Lung (tissue), 11 donors: ENCODE measurements at regions not wholly inside any gene's neighbourhood (a gene's known extent, or its start where the extent isn't known, plus 50 kb on each side); places are given as distances from the start of the nearest gene placed in this dataset.

ENCODE experiments used
- ATAC-seq: fragments of 200-7000 bp; cut with Tn5 transposase; one replicate; pipeline ENCODE4 v1.9.1; 2020; ENCODE audit warnings: moderate number of reproducible peaks; ENCODE audit not compliant: insufficient read depth, low FRiP score
- DNase-seq, 3 donors: peaks; one replicate each; pipeline ENCODE4 v3.0.0-alpha.2; 2013 to 2017
- H3K27ac ChIP-seq, 2 donors: one replicate each; pipeline ENCODE4 v1.5.1; 2013; ENCODE audit warnings: mild to moderate bottlenecking in 2 of 2, moderate library complexity in 2 of 2, control low read depth in 1 of 2, inconsistent platforms in 1 of 2, low read depth in 1 of 2, low read length in 1 of 2
- H3K27me3 ChIP-seq, 3 donors: one replicate each; pipeline ENCODE4 v1.5.1; 2013; ENCODE audit warnings: low read length in 2 of 3; ENCODE audit not compliant: control insufficient read depth in 3 of 3, insufficient read depth in 3 of 3
- H3K36me3 ChIP-seq, 4 donors: one replicate each; pipeline ENCODE4 v1.5.1; 2013; ENCODE audit warnings: low read length in 4 of 4, mild to moderate bottlenecking in 1 of 4, moderate library complexity in 1 of 4; ENCODE audit not compliant: control insufficient read depth in 4 of 4, insufficient read depth in 4 of 4
- H3K4me1 ChIP-seq, 5 donors: one replicate each; pipeline ENCODE4 v1.5.1; 2013; ENCODE audit warnings: low read length in 5 of 5, mild to moderate bottlenecking in 2 of 5, moderate library complexity in 1 of 5; ENCODE audit not compliant: control insufficient read depth in 5 of 5, insufficient read depth in 5 of 5
- H3K4me3 ChIP-seq: one replicate; pipeline ENCODE4 v1.5.1; 2013; ENCODE audit warnings: mild to moderate bottlenecking, control low read depth, moderate library complexity
- H3K9ac ChIP-seq, 2 donors: one replicate each; pipeline ENCODE4 v1.5.1; 2013; ENCODE audit warnings: low read length in 2 of 2, control low read depth in 1 of 2; ENCODE audit not compliant: insufficient read depth in 1 of 2
- H3K9me3 ChIP-seq, 4 donors: one replicate each; pipeline ENCODE4 v1.5.1; 2013; ENCODE audit warnings: low read length in 3 of 4, mild to moderate bottlenecking in 1 of 4, moderate library complexity in 1 of 4; ENCODE audit not compliant: control insufficient read depth in 4 of 4, insufficient read depth in 3 of 4
- WGBS, 2 donors: extraction: QIAGEN DNeasy Blood & Tissue Kit; methylation state at CpG; one replicate each; pipeline ENCODE4 v1.1.7; 2013; 5-methylcytosine and 5-hydroxymethylcytosine counted together
- TF ChIP-seq, protein P1 (sequence below): IDR thresholded peaks from 2 replicates; pipeline ENCODE4 v1.5.1; 2012; ENCODE audit warnings: mild to moderate bottlenecking; ENCODE audit errors: control extremely low read depth, extremely low read depth
- donor health status: control.
- donor health status: control.
- donor health status: Bipolar disorder and iron deficiency.
- donor health status: healthy.
- donor health status: DM: yes; HTN: yes; CAD: no.

GRCh38 chr2:4369826-4370419 lies 666.5 kb downstream of the DCDC2C start:
- Histone ChIP-seq H3K27ac (no peak overlapping the region), H3K4me1 (no peaks in the 10 kb centered on the region), H3K4me3 (no peak overlapping the region), H3K9ac (no peak overlapping the region), H3K27me3 (no peaks in the 10 kb centered on the region), H3K9me3 (peaks cover 0 to 9% (median 3%) of the 10 kb centered on the region in 4 donors), H3K36me3 (no peaks in the 10 kb centered on the region)
- DNase-seq: no peak
- TF ChIP-seq, protein P1, sequence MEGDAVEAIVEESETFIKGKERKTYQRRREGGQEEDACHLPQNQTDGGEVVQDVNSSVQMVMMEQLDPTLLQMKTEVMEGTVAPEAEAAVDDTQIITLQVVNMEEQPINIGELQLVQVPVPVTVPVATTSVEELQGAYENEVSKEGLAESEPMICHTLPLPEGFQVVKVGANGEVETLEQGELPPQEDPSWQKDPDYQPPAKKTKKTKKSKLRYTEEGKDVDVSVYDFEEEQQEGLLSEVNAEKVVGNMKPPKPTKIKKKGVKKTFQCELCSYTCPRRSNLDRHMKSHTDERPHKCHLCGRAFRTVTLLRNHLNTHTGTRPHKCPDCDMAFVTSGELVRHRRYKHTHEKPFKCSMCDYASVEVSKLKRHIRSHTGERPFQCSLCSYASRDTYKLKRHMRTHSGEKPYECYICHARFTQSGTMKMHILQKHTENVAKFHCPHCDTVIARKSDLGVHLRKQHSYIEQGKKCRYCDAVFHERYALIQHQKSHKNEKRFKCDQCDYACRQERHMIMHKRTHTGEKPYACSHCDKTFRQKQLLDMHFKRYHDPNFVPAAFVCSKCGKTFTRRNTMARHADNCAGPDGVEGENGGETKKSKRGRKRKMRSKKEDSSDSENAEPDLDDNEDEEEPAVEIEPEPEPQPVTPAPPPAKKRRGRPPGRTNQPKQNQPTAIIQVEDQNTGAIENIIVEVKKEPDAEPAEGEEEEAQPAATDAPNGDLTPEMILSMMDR: no peak
- 62 to 75% methylated on average over 3 of the region's 3 CpGs for WGBS, 2 donors
- no peak for ATAC-seq

DNA sequence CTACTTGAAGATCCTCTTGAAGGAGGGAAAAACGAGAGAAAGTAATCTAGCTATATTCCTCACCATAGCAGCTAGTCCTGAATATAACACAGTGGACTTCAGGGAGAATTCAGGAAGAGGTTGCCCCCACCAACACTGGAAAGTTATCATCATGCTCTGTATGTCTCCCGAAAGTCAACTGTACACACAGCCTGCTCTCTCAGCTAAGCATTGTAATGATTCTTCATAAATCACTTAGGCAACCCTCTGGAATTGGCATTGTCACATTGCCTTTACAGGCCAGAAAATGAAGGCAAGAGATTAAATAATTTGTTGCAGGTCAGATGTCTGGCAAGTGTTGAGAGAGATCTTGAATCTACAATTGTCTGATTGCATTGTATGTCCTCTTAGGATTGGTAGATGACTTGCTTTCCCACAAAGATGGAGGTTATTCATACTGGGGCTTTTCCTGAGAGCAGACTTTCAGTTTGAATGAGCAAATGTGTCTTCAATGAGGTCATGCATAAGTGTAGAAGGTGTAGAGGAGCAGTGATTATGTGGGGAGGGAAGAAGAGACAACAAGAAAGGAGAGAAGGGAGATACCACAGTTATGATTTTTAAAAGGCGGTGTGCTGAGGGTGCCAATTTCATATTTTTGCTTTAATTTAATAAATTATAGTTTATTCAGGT lies 667.2 kb downstream of the DCDC2C start:
- no peak for ATAC-seq
- TF ChIP-seq, protein P1: no peak
- H3K27me3 ChIP-seq: no peaks in the 10 kb centered on the region
- H3K36me3 ChIP-seq: no peaks in the 10 kb centered on the region
- no peak overlapping the region for H3K4me3 ChIP-seq
- no peak overlapping the region for H3K9ac ChIP-seq
- H3K27ac ChIP-seq: no peak overlapping the region
- no peaks in the 10 kb centered on the region for H3K4me1 ChIP-seq
- no peak for DNase-seq
- 73 to 87% methylated on average over 3 of the region's 3 CpGs for WGBS, 2 donors
- peaks cover 0 to 9% (median 3%) of the 10 kb centered on the region in 4 donors for H3K9me3 ChIP-seq

DNA sequence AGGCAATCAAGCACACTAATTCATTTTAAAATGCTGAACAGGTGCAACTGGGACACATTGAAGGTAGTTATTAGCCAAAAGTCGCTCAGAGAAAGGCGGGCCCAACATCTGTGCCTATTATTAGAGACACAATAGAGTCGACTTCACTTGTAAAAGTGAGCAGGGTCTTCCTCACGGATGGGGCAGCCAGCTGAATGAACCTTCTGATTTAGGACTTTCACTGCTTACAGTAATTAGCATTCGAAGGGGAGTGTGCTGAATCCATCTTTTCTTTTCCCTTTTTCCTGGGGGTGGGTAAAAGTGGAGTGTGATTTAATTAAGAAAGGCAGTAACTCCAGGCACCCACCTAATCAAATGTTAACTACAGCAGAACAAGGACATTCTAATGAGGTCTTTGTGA lies 677.7 kb downstream of the DCDC2C start:
- H3K36me3 ChIP-seq: no peaks in the 10 kb centered on the region
- WGBS, 2 donors: 33 to 35% methylated on average over 5 of the region's 5 CpGs
- H3K4me1 ChIP-seq: no peaks in the 10 kb centered on the region
- H3K27ac ChIP-seq: no peak overlapping the region
- DNase-seq (no peak), ATAC-seq (no peak)
- no peaks in the 10 kb centered on the region for H3K27me3 ChIP-seq
- H3K9me3 ChIP-seq: peaks cover 0 to 3% (median 0%) of the 10 kb centered on the region in 4 donors
- no peak overlapping the region for H3K4me3 ChIP-seq
- H3K9ac ChIP-seq: no peak overlapping the region
- TF ChIP-seq, protein P1: no peak
